GM23248 (cell line): ENCODE measurements at regions not wholly inside any gene's neighbourhood (a gene's known extent, or its start where the extent isn't known, plus 50 kb on each side); places are given as distances from the start of the nearest gene placed in this dataset.

Experiments
- DNase-seq: peaks from one replicate; pipeline ENCODE4 v3.0.0-alpha.2; 2015
- H2AFZ ChIP-seq: fragments of 200-600 bp; sonication (generic); 2 replicates; pipeline ENCODE4 v1.6.1; 2016; ENCODE audit warnings: antibody characterized with exemption
- H3F3A ChIP-seq: fragments of 200-600 bp; sonication (generic); 2 replicates; pipeline ENCODE4 v1.6.1; 2016; ENCODE audit warnings: mild to moderate bottlenecking, antibody characterized with exemption, mixed run types; ENCODE audit not compliant: insufficient read depth
- H3K27ac ChIP-seq: fragments of 200-600 bp; sonication (generic); 2 replicates; pipeline ENCODE4 v1.5.1; 2016; ENCODE audit warnings: mild to moderate bottlenecking
- H3K27me3 ChIP-seq: fragments of 200-600 bp; sonication (generic); replicated peaks from 2 replicates; pipeline ENCODE4 v1.6.1; 2016; ENCODE audit warnings: mild to moderate bottlenecking; ENCODE audit not compliant: insufficient read depth
- H3K36me3 ChIP-seq: fragments of 200-600 bp; sonication (generic); 2 replicates; pipeline ENCODE4 v1.6.1; 2016; ENCODE audit warnings: low read depth, mild to moderate bottlenecking
- H3K4me1 ChIP-seq: fragments of 200-600 bp; sonication (generic); 2 replicates; pipeline ENCODE4 v1.6.1; 2016; ENCODE audit warnings: mild to moderate bottlenecking; ENCODE audit not compliant: insufficient read depth
- H3K4me2 ChIP-seq: fragments of 200-600 bp; sonication (generic); one replicate; pipeline ENCODE4 v1.6.1; 2016; ENCODE audit warnings: mild to moderate bottlenecking; ENCODE audit not compliant: unreplicated experiment
- H3K4me3 ChIP-seq: fragments of 200-600 bp; sonication (generic); 2 replicates; pipeline ENCODE4 v1.5.1; 2016; ENCODE audit warnings: mild to moderate bottlenecking
- H3K79me2 ChIP-seq: fragments of 200-600 bp; sonication (generic); 2 replicates; pipeline ENCODE4 v1.6.1; 2016; ENCODE audit warnings: mild to moderate bottlenecking; ENCODE audit not compliant: insufficient read depth
- H3K9ac ChIP-seq: fragments of 200-600 bp; sonication (generic); 2 replicates; pipeline ENCODE4 v1.6.1; 2016; ENCODE audit warnings: mild to moderate bottlenecking
- H3K9me2 ChIP-seq: fragments of 200-600 bp; sonication (generic); 2 replicates; pipeline ENCODE4 v1.6.1; 2016; ENCODE audit warnings: mixed run types, mild to moderate bottlenecking, moderate library complexity; ENCODE audit not compliant: insufficient read depth
- H3K9me3 ChIP-seq: fragments of 200-600 bp; sonication (generic); one replicate; pipeline ENCODE4 v1.6.1; 2017; ENCODE audit warnings: low read depth
- H4K20me1 ChIP-seq: fragments of 200-600 bp; sonication (generic); 2 replicates; pipeline ENCODE4 v1.6.0; 2016; ENCODE audit not compliant: insufficient read depth
- EZH2 ChIP-seq: fragments of 200-600 bp; sonication (generic); IDR thresholded peaks from 2 replicates; pipeline ENCODE4 v1.6.1; 2018; ENCODE audit warnings: antibody characterized with exemption, mild to moderate bottlenecking; ENCODE audit not compliant: insufficient read depth, poor library complexity, severe bottlenecking
- EZH2phosphoT487 ChIP-seq: fragments of 200-600 bp; sonication (generic); IDR thresholded peaks from 2 replicates; pipeline ENCODE4 v1.6.1; 2018; ENCODE audit warnings: antibody characterized with exemption, moderate library complexity, mild to moderate bottlenecking, low read depth; ENCODE audit not compliant: insufficient read depth
- WGBS, 2 experiments: methylation state at CpG; one replicate each; pipeline ENCODE4 v1.1.6; 2015 to 2017; ENCODE audit warnings: low lambda C conversion rate in 2 of 2, low coverage in 1 of 2; ENCODE audit errors: missing lambda C conversion rate in 2 of 2; 5-methylcytosine and 5-hydroxymethylcytosine counted together
- in situ Hi-C: fragments of 300-500 bp; cut with MboI; formaldehyde crosslinking; loops from 2 replicates; pipeline ENCODE4 v1.15.0; 2020

DNA sequence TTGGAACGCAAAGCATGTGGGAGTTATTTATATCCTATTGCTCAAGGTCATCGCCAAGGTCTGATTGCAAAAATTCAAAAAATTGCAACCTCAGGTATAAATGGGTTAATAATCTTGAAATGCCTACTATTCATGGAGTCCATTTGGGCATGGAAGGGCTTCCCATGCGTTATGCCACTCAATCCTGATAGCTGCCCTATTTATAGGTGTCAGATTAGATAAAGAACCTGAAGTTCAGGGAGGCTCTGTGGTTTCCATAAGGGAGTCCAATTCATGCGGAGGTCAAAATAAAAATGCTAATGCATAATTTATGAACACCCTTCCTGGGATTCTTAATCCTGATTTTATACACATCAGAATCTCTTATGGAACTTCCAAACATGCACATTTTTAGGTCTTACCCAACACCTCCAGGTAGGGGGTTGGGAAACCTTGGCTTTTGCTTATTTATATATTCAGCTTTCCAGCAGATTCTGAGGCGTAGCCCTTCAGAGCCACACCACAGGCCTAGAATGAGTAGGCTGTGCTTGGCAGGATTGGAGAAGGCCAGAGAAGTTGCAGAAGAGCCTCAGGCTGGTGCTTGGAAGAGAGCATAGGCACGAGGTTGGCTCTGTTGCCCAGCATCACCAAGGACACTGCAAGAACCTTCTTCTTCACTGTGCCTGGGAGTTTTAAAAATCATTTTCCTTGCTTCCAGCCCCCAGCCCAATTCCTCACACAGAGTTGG, 324.4 kb upstream of the CFAP20DC start:
- H3K79me2 ChIP-seq: no peaks in the 10 kb centered on the region
- no peaks in the 10 kb centered on the region for H3K4me1 ChIP-seq
- H2AFZ ChIP-seq: no peak overlapping the region
- H3K27ac ChIP-seq: no peak overlapping the region
- H3F3A ChIP-seq: no peaks in the 10 kb centered on the region
- no peak overlapping the region for H3K4me2 ChIP-seq
- no peak overlapping the region for H3K9ac ChIP-seq
- H3K9me2 ChIP-seq: no peaks in the 10 kb centered on the region
- TF ChIP-seq EZH2 (no peak), EZH2phosphoT487 (no peak)
- no peaks in the 10 kb centered on the region for H3K9me3 ChIP-seq
- H3K27me3 ChIP-seq: no peaks in the 10 kb centered on the region
- no peaks in the 10 kb centered on the region for H4K20me1 ChIP-seq
- 57 to 61% methylated on average over 6 of the region's 6 CpGs for WGBS, 2 experiments
- in situ Hi-C loops: no loop called here
- H3K4me3 ChIP-seq: no peak overlapping the region
- H3K36me3 ChIP-seq: no peaks in the 10 kb centered on the region
- DNase-seq: peak; percentile 26

DNA sequence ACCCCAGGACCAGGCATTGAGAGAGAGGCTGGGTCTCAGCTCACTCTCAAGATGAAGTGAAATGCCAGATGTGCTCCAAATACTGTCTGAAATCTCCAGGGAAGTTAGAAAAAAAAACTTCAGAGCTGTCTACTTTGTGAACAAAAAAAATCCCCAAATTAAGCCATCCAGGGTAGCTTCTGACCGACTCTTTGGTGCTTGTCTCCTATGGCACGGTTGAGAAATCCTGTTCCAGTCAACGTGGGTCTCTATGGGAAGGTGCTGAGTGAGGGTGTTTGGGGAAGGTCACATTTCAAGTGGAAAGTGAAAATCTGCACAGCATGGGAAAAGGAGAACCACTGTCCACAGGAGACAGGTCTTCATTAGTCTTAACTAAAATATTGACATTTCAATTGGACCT, 322.5 kb upstream of the CFAP20DC start:
- H3K4me2 ChIP-seq: no peak overlapping the region
- in situ Hi-C loops: no loop called here
- H3K36me3 ChIP-seq: no peaks in the 10 kb centered on the region
- H3K27me3 ChIP-seq: no peaks in the 10 kb centered on the region
- TF ChIP-seq EZH2 (no peak), EZH2phosphoT487 (no peak)
- H4K20me1 ChIP-seq: no peaks in the 10 kb centered on the region
- no peak overlapping the region for H3K4me3 ChIP-seq
- H2AFZ ChIP-seq: no peak overlapping the region
- no peaks in the 10 kb centered on the region for H3K9me3 ChIP-seq
- H3K9me2 ChIP-seq: no peaks in the 10 kb centered on the region
- no peaks in the 10 kb centered on the region for H3K79me2 ChIP-seq
- H3K27ac ChIP-seq: no peak overlapping the region
- WGBS, 2 experiments: 23 to 46% methylated on average over 3 of the region's 3 CpGs
- no peak for DNase-seq
- H3F3A ChIP-seq: no peaks in the 10 kb centered on the region
- no peaks in the 10 kb centered on the region for H3K4me1 ChIP-seq
- no peak overlapping the region for H3K9ac ChIP-seq

DNA sequence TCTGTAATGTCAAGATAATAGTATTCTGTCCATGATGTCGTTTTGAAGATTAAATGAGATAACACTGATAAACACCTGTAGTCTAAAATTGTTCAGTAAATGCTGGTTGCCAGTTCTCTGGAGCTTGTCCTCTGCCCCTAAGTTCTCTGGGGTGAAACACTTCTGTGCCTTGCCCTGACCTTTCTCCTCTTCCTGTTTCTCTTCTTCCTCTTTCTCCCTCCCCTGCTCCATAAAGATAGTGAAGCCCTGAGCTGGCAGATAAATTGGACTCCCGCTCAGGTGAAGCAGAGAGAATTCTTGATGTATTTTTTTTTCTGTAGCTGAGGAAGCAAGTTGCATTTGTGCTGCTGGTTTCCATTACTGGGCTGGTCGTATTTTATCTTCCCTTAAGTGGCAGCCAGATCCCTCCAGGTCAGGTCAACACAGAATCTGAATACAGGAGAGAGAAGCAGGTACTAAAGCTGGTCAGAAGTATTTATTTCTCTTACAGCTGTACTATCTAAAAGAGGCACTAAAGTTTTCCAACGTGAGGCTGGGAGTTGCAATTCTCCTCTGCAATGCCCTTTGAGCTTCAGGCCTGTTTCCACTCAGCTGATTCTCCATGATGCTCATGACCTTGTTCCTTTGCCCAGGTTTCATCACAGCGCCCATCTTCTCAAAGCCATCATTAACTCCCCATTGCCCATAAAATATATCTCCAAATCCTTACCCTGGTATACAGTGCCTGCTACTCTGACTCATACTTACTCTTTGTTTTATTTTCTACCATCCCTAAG, 319.3 kb upstream of the CFAP20DC start:
- no peaks in the 10 kb centered on the region for H4K20me1 ChIP-seq
- no peak overlapping the region for H3K9ac ChIP-seq
- no peak overlapping the region for H3K4me2 ChIP-seq
- no peaks in the 10 kb centered on the region for H3K9me2 ChIP-seq
- H3F3A ChIP-seq: peaks cover 16% of the 10 kb centered on the region
- no peaks in the 10 kb centered on the region for H3K9me3 ChIP-seq
- H3K36me3 ChIP-seq: no peaks in the 10 kb centered on the region
- DNase-seq: no peak
- 24 to 35% methylated on average over 5 of the region's 5 CpGs for WGBS, 2 experiments
- peaks cover 7% of the 10 kb centered on the region for H3K4me1 ChIP-seq
- in situ Hi-C loops: no loop called here
- H3K79me2 ChIP-seq: no peaks in the 10 kb centered on the region
- TF ChIP-seq EZH2phosphoT487 (no peak), EZH2 (no peak)
- no peak overlapping the region for H2AFZ ChIP-seq
- H3K27me3 ChIP-seq: no peaks in the 10 kb centered on the region
- no peak overlapping the region for H3K27ac ChIP-seq
- no peak overlapping the region for H3K4me3 ChIP-seq

DNA sequence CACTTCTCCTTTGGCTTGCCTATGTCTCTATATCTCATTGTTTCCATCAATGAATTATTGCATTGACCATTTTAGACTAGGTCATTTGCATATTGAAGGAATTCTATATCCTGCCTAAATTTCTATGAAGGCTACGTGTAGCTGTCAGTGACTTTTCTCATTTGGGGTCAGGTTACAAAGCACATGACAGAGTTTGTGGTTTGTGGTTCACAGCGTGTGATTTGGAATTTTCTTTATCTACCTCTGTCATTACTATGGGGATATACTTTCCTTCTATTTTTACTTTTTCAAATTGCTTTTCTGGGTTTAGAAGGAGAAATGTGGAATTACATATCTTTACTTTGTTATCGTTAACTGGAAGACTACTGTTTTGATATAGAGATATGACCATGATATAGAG, 317.3 kb upstream of the CFAP20DC start:
- H3K4me3 ChIP-seq: no peak overlapping the region
- peaks cover 12% of the 10 kb centered on the region for H3K4me1 ChIP-seq
- no peaks in the 10 kb centered on the region for H3K27me3 ChIP-seq
- no peak overlapping the region for H3K4me2 ChIP-seq
- peaks cover 16% of the 10 kb centered on the region for H3F3A ChIP-seq
- no peaks in the 10 kb centered on the region for H3K9me2 ChIP-seq
- no peaks in the 10 kb centered on the region for H3K9me3 ChIP-seq
- 59 to 60% methylated on average over 3 of the region's 3 CpGs for WGBS, 2 experiments
- in situ Hi-C loops: no loop called here
- no peak overlapping the region for H2AFZ ChIP-seq
- no peaks in the 10 kb centered on the region for H4K20me1 ChIP-seq
- no peaks in the 10 kb centered on the region for H3K36me3 ChIP-seq
- no peaks in the 10 kb centered on the region for H3K79me2 ChIP-seq
- no peak overlapping the region for H3K27ac ChIP-seq
- no peak for DNase-seq
- TF ChIP-seq EZH2phosphoT487 (no peak), EZH2 (no peak)
- H3K9ac ChIP-seq: no peak overlapping the region
